Tongue (tissue), 1 donor: ENCODE measurements at regions not wholly inside any gene's neighbourhood (a gene's known extent, or its start where the extent isn't known, plus 50 kb on each side); places are given as distances from the start of the nearest gene placed in this dataset.
A peak's percentile ranks its signal among the peaks of the same experiment; 100 is the strongest.
"Not testable (repeated sequence)": the region's sequence is repeated elsewhere in the genome, so short reads cannot be mapped to it uniquely, and the experiment has no call there.

Experiments
- DNase-seq: peaks from one replicate; pipeline ENCODE4 v3.0.0-alpha.2; 2015

DNA sequence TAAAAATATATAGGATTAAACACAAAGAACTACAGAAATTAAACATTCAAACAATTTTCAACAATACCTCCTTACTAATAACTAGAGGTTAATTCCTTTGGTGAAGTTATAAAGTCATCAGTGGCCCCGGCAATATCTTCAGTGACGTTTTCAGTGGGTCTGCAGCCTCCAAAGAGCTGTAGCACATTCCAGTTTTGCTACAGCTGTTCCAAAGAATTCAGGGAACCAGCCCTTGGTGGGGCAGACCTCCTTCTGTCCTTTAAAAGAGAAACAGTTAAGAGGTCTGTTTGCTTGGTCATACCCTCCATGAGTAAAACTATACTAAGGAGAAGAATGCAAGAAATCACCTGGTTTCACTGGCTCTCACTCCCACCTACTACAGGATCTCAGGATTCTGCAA, 99.2 kb upstream of the ZDHHC17 start:
- no peak for DNase-seq

DNA sequence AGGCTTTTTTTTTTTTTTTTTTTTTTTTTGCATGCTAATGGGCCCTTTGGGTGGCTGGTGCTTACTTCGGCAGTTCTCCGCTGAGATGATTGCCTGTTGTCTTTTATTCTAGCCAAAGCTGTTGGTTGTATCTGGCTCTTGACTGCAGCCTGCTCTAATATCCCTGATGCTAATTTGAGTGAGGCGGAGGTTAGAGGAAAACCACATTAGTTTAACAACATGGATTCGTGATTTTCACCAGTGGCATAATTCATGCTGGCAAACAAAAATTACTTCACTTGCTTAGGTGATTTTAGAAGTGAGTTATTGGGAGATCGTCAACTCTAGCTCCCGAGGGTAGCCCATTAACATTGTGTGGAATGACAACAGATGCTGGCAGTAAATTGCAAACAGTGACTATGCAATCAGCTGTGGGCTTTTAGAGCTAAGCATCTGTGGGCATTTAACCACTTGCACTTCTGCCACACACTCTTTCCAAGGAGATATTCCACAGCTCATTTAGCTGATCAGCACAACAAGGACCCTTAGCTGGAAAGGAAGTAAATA, 97.6 kb upstream of the ZDHHC17 start:
- DNase-seq, result peak; percentile 15

DNA sequence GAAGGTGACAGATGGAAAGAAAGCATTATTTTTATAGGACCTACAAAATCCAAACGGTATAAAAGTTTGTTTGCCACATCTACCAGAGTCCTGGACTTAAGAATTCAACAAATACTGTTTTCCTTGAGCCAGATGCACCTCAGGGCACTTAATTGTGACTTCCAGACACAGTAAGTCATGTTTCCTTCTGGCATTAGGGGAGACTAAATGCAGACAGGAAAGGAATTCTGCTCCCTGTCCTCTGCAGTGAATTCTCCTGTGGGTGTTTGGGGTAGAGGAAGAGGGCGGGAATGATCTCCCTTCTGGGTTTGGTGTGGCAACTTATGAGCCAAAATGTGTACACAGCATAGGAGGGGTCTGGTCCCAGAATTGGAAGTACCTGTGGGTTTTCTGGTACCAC, 93.9 kb upstream of the ZDHHC17 start:
- DNase-seq, result no peak

DNA sequence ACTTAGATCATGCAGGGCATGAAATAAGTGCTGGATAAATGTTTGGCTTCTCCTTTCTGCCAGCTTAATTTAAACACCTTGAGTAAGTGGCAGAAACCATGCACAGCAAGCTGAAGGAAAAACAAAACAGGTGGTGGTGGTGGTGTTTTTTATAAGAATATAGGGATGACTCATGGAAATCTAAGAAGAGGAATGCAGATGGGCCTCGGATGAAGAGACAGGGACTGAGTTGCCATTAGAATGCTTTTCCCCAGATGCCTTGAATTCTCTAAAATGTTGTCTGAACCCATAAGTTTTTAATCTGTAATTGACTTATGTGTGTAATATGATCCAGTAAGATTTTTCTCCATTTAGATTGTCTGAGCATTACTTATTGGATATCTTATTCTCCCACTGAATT, 93.1 kb upstream of the ZDHHC17 start:
- no peak for DNase-seq

DNA sequence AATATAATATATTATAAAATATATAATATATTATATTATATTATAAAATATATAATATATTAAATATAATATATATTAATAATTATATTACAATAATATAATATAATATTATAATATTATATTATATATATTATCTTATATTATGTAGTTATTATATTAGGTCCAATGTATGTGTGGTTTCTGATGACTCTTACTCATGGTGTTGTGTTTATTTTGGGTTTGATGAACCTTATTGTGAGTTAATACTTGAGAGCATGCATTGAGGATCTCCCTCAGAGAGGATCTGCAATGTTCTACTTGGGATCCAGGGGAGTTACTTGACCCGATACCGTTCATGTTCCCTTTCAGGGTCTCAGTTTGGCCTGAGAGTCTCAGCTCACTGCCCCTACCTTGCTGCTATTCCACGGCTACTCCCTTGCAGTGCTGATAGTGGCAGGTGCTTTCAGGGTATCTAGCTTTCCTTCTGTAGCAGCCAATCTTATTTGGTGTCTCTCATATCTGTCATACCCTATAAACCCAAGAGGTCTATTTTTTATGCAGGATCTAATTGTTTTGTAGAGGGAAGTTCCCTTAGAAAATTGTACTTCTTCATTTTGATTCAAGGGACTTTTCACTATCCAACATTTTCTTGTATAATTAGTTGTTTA, 89.1 kb upstream of the ZDHHC17 start:
- no peak for DNase-seq

DNA sequence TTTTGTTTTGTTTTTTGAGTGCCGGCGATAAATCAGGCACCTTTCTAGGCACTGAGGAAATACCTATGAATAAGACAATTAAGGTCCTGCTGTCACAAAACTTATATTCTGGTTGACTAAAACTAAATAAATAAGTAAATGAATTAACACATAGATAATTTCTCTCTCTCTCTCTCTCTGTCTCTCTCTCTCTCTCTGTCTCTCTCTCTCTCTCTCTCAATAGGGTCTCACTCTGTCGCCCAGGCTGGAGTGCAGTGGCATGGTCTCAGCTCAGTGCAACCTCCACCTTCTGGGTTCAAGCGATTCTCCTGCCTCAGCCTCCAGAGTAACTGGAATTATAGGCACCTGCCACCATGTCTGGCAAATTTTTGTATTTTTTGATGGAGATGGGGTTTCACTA, 87.7 kb upstream of the ZDHHC17 start:
- not testable (repeated sequence) for DNase-seq

DNA sequence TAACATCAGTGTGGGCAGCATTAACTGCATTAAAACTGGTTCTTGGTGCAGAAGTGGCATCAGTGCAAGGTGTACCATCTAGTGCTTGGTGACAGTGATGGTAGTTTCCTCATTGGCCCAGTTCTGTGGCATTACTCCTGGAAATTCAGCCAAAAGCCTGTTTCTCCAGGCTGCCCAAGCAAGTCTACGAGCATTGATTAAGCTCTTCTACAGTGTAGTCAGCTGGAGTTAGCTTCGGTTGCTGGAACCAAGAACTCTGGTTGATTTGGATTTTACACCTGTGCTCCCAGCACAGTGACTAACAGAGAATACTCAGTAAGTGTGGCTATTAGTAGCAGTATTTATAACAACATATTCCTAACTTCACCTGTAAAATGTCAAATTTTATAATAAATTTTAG, 84.9 kb upstream of the ZDHHC17 start:
- DNase-seq, result no peak

DNA sequence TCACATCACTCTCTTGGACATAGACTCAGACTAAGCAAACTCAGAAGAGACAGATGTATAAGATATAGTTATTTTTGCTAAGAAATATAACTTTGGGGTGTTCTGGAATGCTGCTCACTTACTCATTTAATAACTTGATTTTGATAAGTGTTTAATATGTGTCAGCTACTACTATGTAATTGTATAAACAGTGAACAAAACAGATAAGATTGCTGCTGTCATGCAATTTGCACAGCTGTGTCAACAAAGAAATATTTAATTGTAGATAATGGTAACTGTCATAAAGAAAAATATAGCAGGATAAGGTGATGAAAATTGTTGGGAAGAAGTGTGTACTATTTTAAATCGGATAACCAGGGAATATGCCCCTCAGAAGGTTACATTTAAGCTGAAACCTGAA, 84.1 kb upstream of the ZDHHC17 start:
- no peak for DNase-seq

DNA sequence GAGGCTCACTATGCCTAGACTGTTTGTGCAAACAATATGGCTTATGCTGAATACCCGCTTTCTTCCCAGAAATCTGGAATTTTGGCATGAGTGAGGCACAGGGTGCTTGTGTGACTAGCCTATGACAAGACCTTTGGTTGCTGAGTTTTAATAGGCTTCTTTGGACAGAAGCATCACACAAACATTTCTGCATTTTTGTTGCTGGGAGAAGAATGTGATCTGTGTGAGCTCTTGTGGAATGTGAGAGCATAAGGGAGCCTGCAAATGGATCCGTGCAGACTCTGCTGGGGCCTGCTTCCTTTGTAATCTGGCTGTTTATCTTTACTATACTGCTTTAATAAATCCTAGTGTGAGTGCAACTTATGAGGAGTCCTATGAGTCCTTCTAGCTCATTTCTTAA, 83.0 kb upstream of the ZDHHC17 start:
- DNase-seq, result no peak

DNA sequence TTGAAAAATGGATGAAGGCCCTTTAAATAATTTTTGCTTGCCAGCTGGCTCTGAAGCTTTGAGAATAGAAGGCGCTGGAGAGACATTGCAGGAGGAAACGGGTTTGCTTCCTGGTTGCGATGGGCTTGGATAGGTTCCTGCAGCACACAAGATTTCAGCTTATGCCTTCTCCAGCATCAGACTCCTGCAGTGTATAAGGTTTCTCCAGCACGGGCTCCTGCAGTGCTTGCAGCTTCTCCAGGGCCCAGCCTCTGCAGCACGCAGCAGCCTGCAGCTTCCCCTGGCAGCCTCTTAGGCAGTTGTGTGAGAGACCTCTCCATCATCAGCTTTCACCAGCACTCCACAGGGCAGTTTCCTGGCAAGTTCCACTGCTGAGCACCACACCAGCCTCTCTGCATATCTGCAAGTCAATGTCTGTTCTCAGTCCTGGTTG, 78.7 kb upstream of the ZDHHC17 start:
- peak; percentile 85 for DNase-seq

DNA sequence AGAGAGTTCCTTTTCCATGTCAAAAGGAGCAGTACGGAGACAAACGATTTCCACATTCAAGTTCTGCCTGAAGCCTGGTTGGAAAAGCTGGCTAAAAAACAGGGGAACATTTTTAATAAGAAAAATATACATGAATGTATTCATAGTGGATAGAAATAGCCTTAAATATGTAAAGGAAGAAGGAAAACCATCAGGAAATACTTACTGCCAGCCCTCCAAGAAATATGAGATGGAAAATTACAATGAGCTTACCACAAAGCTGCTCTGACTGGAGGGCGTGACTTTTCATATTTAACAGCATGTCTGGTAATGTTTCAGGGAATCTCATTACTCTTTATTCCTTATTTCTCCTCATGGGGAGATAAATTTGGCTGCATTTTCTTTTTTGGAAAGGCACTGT, 75.9 kb upstream of the ZDHHC17 start:
- peak; percentile 84 for DNase-seq

DNA sequence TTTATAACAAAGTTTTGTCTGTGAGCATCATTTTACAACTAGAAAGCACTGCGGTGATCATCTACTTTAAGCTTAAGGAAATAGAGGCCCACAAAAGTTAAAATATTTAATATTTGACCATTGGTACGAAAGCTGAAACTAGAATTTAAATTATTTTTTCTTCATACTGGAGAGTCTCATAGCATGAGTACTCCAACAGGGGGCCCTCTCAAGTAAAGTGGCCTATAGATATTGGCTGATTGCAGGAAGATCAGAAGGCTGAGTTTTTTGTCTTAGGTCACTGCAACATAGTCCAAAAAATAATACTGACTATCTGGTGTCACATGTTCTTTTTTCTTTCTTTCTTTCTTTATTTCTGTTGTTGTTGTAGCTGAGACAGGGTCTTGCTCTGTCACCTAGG, 75.3 kb upstream of the ZDHHC17 start:
- no peak for DNase-seq

DNA sequence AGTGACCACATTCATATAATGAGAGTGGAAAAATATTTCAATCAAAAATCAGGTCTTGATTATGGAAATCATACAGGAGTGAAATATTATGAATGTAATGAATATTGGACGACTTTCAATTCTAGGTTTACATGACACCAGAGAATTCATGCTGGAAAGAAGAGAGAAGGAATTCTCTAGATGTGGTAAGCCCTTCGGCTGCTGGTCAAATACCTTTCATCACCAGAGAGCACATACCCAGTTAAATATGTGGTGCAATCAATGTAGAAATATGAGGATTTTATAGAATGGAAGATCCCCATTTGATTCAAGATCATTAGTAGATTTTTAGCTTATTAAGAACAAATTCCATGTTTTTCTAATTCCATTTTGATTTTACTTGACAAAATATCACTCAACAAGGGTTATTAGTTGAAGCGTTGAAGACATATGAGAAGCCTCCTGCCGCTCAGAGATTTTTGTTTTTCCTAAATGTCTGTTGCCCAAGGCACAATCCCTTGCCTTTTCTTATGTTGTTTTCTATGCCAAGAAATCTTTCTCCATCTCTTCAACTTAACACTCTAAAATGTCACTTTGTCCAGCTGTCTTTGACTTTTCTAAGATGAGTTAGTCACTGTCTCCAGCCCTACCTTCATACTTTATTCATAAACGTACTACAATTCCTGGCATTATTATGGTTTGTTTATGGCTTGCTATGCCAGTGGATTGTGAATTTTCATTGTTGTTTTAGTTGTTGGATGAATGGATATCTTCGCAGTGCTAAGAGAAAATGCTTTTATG, 72.8 kb upstream of the ZDHHC17 start:
- no peak for DNase-seq

DNA sequence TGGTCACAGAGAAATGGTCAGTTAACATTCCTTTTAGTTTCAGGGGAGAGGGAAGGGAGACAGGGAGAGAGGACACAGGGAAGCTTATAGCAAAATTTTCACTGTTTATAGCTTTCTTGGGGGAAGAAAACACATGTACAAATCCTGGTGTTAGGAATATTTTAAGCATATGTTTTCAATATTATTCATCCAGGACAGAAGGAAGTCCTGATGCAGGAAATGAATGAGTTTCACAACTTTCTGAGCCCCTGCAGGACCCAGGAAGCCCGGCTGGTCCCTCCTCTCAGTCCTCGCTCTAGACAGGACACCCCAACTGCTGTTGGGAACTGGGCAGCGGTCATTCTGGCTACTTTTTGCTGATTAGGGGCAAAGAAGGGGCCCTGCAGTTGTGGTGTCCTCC, 71.1 kb upstream of the ZDHHC17 start:
- peak; percentile 37 for DNase-seq

DNA sequence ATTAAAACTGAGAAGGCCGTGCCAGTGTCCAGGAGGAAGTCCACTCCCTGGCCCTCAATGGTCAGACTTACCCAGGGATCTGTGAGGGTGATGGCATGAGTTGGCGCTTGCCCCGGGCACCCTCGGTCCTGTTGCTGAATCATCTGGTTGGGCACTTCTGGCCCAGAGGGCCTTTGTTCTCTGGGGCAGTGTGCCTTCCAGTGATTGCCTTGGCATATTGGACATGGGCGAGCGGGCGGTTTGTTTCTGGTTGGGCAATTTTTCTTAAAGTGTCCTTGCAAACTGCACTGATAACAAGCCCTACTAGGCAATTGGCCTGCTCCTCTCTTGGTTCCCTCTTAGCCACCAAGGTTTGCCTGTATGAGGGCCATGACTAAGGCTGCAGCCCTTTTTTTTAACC, 69.5 kb upstream of the ZDHHC17 start:
- no peak for DNase-seq

DNA sequence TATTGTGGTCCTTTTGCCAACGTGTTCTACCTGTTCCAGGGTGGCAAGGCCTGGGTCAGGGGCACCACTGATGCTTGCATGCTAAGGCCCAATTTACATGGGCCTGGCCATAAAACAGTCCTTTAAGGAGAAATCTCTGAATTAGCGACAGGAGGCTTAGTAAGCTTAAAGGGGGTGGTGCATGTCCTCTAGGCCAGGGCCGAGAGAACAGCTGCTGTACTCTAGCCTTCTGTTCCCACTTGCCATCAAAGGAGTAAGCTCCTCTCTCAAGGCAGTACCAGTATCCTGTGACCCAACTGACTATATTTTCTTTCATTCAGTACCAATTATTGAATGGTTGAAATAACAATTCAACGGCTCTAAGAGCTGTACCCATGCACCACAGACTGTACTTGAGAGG, 67.7 kb upstream of the ZDHHC17 start:
- DNase-seq, result no peak

DNA sequence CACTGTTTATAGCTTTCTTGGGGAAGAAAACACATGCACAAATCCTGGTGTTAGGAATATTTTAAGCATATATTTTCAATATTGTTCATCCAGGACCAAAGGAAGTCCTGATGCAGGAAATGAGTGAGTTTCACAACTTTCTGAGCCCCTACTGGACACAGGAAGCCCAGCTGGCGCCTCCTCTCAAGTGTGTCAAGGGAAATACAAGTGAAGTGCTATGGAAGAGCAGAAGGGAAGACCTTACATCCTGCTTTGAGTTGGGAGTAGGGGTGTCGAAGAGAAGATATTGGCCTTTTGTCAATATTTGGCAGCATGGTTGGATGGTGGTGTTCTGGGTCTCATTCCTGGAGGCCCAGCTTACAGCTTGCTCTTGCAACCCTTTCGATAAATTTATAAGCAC, 66.1 kb upstream of the ZDHHC17 start:
- no peak for DNase-seq

DNA sequence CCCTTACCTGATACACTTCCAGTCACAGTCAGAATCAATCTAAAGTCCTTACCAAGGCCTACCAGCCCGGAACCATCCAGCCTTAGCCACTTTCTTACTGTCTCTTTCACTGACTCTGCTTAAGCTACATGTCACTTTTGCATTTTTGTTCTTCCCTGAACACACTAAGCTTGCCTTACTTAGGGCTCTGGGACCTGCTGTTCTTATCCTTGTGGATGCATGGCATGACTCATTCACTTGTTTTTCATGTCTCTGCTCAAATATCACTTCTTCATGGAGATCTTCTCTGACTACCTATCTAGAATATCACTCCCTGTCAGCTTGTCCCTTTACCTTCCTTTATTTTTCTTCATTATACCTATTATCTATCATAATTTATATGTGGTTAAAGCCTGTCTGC, 65.6 kb upstream of the ZDHHC17 start:
- no peak for DNase-seq

DNA sequence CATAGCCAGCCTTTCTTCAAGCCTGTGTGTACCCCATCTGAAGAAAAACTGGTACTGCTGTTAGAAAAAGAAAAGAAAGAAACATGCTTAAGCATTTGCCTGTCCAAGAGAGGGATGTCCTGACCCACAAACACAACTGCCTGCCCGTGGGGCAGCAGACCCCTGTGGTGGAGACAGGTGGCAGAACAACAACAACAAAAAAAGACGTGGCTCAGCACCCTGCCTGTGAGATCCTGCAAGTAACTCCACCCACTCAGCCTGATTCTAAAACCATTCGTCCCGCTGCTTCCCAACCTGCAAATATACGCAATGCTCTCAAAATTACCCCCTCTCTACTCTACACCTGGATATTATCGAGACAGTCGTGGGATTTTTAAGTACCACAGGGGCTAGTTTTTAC, 64.9 kb upstream of the ZDHHC17 start:
- DNase-seq, result no peak

DNA sequence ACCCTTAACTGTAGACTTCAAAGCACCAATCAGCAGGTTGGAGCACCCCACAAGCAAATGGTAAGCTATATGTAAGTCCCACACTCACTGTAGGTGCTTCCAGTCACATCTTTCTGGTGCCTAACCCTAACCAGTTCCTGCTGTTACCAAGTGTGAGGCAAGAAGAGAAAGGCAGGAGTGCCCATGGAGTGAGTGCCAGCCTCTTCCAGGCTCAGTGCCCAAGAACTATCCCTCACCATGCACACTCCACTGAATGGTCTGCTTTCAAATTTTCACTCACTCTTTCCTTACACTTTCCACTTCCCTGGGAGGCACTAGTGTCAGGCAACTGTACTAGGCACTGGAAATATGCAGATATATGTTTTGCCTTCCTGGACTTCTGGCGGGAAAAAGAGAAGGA, 62.2 kb upstream of the ZDHHC17 start:
- DNase-seq, result no peak

DNA sequence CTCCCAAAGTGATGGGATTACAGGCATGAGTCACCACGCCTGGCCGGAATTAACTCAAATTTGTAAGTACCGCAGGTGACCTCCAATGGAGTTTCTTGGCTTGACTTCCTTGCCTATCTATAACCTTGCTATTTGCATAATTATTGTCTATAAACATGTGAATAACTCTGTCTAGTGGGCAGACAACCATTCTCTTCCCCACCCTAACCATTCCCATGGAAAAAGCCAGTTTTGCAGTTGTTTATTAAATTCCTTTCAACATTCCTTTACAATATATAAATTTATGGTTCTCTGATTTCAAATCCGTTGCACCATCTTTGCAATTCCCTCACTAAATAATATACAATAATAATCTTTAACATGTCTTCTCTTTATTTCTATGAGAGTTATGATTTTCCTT, 61.0 kb upstream of the ZDHHC17 start:
- no peak for DNase-seq

DNA sequence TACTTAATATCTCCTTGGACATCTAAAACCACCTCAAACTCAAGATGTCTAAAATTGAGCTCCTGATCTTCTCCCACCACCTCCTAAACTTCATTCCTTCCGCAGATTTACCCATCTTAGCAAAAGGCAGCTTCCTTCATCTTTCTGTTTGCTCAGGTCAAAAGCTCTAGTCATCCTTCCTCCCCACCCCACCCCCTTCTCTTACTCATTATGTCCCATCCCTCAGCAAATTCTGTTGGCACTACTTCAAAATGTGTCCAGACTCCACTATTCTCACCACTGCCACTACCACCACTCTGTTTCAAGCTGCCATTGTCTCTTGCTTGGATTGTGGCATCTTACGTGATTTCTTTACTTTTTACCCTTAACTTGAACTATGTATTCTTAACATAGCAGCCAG, 59.2 kb upstream of the ZDHHC17 start:
- DNase-seq, result no peak

DNA sequence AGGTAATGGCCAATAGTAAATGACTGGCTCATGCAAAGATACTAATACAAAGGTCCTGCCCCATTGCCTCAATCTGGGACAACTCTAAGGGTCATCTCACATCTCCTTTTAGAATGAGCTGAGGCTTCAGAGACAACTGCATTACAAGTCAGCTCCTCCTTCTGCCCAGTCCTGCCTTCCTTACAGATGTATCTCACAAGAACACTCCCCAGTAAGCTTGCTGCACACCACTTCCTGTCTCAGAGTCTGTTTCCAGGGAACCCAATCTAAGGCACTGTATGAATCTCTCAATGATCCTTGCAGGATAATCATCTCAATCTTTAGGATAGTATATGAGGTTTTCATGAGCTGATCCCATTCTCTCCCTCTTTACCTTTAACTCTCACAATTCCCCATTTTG, 57.8 kb upstream of the ZDHHC17 start:
- DNase-seq, result no peak

DNA sequence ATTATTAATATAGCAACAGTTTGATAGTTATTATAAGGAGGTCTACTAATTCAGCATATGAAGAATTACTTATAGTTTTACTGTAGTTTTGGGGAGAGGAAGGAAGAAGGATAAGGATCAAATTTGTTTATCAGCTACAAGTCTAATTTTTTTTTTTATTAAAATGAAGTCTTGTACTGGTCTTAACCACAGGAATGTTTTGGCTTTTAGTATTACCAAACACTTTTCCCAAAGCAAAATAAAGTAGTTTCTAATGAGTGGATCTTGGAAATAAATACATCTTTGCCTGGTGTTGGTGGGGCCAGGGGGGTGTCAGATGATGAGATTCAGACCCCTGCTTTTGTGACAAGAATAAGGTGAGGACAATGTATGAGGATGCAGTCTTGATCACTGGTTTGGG, 57.2 kb upstream of the ZDHHC17 start:
- no peak for DNase-seq
